ENCODE measurements at regions not wholly inside any gene's neighbourhood (a gene's known extent, or its start where the extent isn't known, plus 50 kb on each side); places are given as distances from the start of the nearest gene placed in this dataset.

DNA sequence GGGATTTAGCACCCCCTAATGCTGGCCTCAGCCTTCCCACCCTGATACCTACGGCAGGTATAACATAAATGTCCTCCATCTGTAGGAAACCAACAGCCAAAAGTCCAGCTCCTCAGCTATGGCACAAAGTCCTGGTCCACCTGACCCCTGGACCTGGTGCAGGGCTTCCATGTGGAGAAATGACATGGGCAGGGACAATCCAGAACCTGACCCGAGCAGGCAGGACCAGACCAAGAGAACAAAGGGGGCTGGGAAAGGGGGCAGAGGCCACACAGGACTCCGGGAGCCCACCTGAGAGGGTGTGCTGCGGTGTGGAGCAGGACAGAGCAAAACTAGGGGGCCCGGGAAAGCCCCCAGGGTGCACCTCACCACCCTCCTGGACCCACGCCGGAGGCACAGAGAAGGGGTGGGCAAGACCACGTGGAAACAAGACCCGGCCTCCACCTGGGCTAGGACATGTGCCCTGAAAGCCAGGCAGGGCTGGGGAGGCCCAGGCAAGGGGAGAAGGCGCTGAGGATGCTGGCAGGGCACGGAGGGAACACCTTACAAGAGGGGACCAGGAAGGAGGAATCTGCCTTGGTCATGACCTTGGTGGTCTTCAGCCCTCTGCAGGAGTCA is 368.9 kb downstream of the SHANK2 start:
- H3K27ac ChIP-seq (ENCODE audit: low read depth in 2 of 2, low read length in 1 of 2): no peak overlapping the region
- no peaks in the 10 kb centered on the region for H3K9me3 ChIP-seq
- no peaks in the 10 kb centered on the region; a peak in 1 of 4 replicates for H3K4me1 ChIP-seq (ENCODE audit: control insufficient read depth in 1 of 2, insufficient read depth in 2 of 2, low read depth in 1 of 2, low read length in 1 of 2)
- no peak for DNase-seq
- CTCF ChIA-PET: interaction anchor here (1.0 kb wide), 1 partner anchor 29 kb away, joined by 5 read pairs; no protein-coding TSS in a partner anchor
- WGBS (ENCODE audit: low lambda C conversion rate): 42% methylated on average over 9 of the region's 11 CpGs
- H3K79me2 ChIP-seq (ENCODE audit: insufficient read depth): no peaks in the 10 kb centered on the region
- H3K4me2 ChIP-seq: no peak overlapping the region
- no peaks in the 10 kb centered on the region for H3K27me3 ChIP-seq (ENCODE audit: insufficient read depth)
- POLR2A ChIA-PET: no interaction called here
- H2AFZ ChIP-seq (ENCODE audit: low read depth): no peak overlapping the region
- no peaks in the 10 kb centered on the region for H3F3A ChIP-seq (replicated peaks; ENCODE audit: insufficient read depth)
- H4K20me1 ChIP-seq (ENCODE audit: insufficient read depth): no peaks in the 10 kb centered on the region
- no peak overlapping the region for H3K9ac ChIP-seq
- H3K36me3 ChIP-seq (replicated peaks in 1 of 2; ENCODE audit: control insufficient read depth in 1 of 2, insufficient read depth in 2 of 2, low read length in 1 of 2): no peaks in the 10 kb centered on the region
- no peaks in the 10 kb centered on the region for H3K9me2 ChIP-seq
- no peak overlapping the region for H3K4me3 ChIP-seq (ENCODE audit: low read depth in 2 of 2, low read length in 1 of 2)
- TF ChIP-seq, protein P1, sequence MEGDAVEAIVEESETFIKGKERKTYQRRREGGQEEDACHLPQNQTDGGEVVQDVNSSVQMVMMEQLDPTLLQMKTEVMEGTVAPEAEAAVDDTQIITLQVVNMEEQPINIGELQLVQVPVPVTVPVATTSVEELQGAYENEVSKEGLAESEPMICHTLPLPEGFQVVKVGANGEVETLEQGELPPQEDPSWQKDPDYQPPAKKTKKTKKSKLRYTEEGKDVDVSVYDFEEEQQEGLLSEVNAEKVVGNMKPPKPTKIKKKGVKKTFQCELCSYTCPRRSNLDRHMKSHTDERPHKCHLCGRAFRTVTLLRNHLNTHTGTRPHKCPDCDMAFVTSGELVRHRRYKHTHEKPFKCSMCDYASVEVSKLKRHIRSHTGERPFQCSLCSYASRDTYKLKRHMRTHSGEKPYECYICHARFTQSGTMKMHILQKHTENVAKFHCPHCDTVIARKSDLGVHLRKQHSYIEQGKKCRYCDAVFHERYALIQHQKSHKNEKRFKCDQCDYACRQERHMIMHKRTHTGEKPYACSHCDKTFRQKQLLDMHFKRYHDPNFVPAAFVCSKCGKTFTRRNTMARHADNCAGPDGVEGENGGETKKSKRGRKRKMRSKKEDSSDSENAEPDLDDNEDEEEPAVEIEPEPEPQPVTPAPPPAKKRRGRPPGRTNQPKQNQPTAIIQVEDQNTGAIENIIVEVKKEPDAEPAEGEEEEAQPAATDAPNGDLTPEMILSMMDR (IDR thresholded peaks at IDR 0.05): no peak
- no peak for TF ChIP-seq RCOR1 (IDR thresholded peaks at IDR 0.05; ENCODE audit: low read length)
- no peak for TF ChIP-seq SIN3A (IDR thresholded peaks at IDR 0.05; ENCODE audit: borderline replicate concordance, low read depth, low read length)
- TF ChIP-seq NFIC (IDR thresholded peaks at IDR 0.05; ENCODE audit: borderline replicate concordance): no peak
- TF ChIP-seq, protein P2, sequence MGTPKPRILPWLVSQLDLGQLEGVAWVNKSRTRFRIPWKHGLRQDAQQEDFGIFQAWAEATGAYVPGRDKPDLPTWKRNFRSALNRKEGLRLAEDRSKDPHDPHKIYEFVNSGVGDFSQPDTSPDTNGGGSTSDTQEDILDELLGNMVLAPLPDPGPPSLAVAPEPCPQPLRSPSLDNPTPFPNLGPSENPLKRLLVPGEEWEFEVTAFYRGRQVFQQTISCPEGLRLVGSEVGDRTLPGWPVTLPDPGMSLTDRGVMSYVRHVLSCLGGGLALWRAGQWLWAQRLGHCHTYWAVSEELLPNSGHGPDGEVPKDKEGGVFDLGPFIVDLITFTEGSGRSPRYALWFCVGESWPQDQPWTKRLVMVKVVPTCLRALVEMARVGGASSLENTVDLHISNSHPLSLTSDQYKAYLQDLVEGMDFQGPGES (IDR thresholded peaks at IDR 0.05; ENCODE audit: low read depth, low read length): no peak
- no peak for TF ChIP-seq MXI1 (IDR thresholded peaks at IDR 0.05; ENCODE audit: low read depth, low read length)
- TF ChIP-seq, protein P3, sequence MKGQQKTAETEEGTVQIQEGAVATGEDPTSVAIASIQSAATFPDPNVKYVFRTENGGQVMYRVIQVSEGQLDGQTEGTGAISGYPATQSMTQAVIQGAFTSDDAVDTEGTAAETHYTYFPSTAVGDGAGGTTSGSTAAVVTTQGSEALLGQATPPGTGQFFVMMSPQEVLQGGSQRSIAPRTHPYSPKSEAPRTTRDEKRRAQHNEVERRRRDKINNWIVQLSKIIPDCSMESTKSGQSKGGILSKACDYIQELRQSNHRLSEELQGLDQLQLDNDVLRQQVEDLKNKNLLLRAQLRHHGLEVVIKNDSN (IDR thresholded peaks at IDR 0.05; ENCODE audit: borderline replicate concordance, low read depth): no peak
- TF ChIP-seq FOXJ3 (CRISPR knock-in tag; IDR thresholded peaks at IDR 0.05): no peak
- TF ChIP-seq, protein P4, sequence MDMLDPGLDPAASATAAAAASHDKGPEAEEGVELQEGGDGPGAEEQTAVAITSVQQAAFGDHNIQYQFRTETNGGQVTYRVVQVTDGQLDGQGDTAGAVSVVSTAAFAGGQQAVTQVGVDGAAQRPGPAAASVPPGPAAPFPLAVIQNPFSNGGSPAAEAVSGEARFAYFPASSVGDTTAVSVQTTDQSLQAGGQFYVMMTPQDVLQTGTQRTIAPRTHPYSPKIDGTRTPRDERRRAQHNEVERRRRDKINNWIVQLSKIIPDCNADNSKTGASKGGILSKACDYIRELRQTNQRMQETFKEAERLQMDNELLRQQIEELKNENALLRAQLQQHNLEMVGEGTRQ (IDR thresholded peaks at IDR 0.05; ENCODE audit: borderline replicate concordance, low read depth, low read length): no peak
- TF ChIP-seq TCF12 (IDR thresholded peaks at IDR 0.05): no peak
- TF ChIP-seq JUND (IDR thresholded peaks at IDR 0.05): no peak
- no peak for TF ChIP-seq FOXM1 (IDR thresholded peaks at IDR 0.05; ENCODE audit: low read depth)
- TF ChIP-seq RAD21 (IDR thresholded peaks at IDR 0.05; ENCODE audit: low read length): no peak
- no peak for TF ChIP-seq RFX5 (IDR thresholded peaks at IDR 0.05; ENCODE audit: low read length)
- no peak for TF ChIP-seq POLR2AphosphoS5 (IDR thresholded peaks at IDR 0.05; ENCODE audit: low read depth, low read length)
- no peak for TF ChIP-seq EP300 (IDR thresholded peaks at IDR 0.05; ENCODE audit: borderline replicate concordance in 1 of 2, low read depth in 1 of 2, low read length in 1 of 2)
- no peak for TF ChIP-seq ELF1 (IDR thresholded peaks at IDR 0.05)
- no peak for TF ChIP-seq MEF2A (IDR thresholded peaks at IDR 0.05; ENCODE audit: borderline replicate concordance, low read depth)
- no peak for TF ChIP-seq GABPA (IDR thresholded peaks at IDR 0.05; ENCODE audit: low read depth)

Measured in SK-N-SH (cell line).